T-helper 2 cell (primary cell): ENCODE measurements at regions not wholly inside any gene's neighbourhood (a gene's known extent, or its start where the extent isn't known, plus 50 kb on each side); places are given as distances from the start of the nearest gene placed in this dataset.
A peak's percentile ranks its signal among the peaks of the same experiment; 100 is the strongest.
"Not testable (repeated sequence)": the region's sequence is repeated elsewhere in the genome, so short reads cannot be mapped to it uniquely, and the experiment has no call there.

ENCODE experiments used
- DNase-seq, 5 experiments: peaks; one replicate each; pipeline versions ENCODE4 v3.0.0 to v3.0.0-alpha.2; 2012 to 2022

GRCh38 chr15:101876031-101876430, 64.0 kb downstream of the OR4F15 start:
- DNase-seq = not testable (repeated sequence)

GRCh38 chr15:101877649-101878048, 65.6 kb downstream of the OR4F15 start:
- not testable (repeated sequence) for DNase-seq

- not testable (repeated sequence) for DNase-seq
Measured at GRCh38 chr15:101912349-101913287, 100.6 kb downstream of the OR4F15 start.

GRCh38 chr15:101924554-101924953, 112.6 kb downstream of the OR4F15 start:
- DNase-seq = not testable (repeated sequence)

- DNase-seq = not testable (repeated sequence)
Measured at GRCh38 chr15:101934506-101934905, 122.5 kb downstream of the OR4F15 start.

GRCh38 chr15:101937362-101937761, 125.4 kb downstream of the OR4F15 start:
- not testable (repeated sequence) for DNase-seq

- not testable (repeated sequence) for DNase-seq
Measured at GRCh38 chr15:101938555-101938954, 126.6 kb downstream of the OR4F15 start.

GRCh38 chr15:101945896-101946295, 133.9 kb downstream of the OR4F15 start:
- not testable (repeated sequence) for DNase-seq

GRCh38 chr15:101948491-101949010, 136.5 kb downstream of the OR4F15 start:
- not testable (repeated sequence) for DNase-seq

GRCh38 chr15:101949380-101950065, 137.5 kb downstream of the OR4F15 start:
- DNase-seq = not testable (repeated sequence)

- not testable (repeated sequence) for DNase-seq
Measured at GRCh38 chr15:101953993-101954392, 142.0 kb downstream of the OR4F15 start.

GRCh38 chr15:101955840-101956239, 143.8 kb downstream of the OR4F15 start:
- DNase-seq = not testable (repeated sequence)

GRCh38 chr15:101958656-101959055, 146.7 kb downstream of the OR4F15 start:
- not testable (repeated sequence) for DNase-seq

GRCh38 chr15:101961263-101961662, 149.3 kb downstream of the OR4F15 start:
- not testable (repeated sequence) for DNase-seq

- DNase-seq = not testable (repeated sequence)
Measured at GRCh38 chr15:101961765-101962164, 149.8 kb downstream of the OR4F15 start.

GRCh38 chr15:101963687-101964086, 151.7 kb downstream of the OR4F15 start:
- DNase-seq = not testable (repeated sequence)

- DNase-seq = not testable (repeated sequence)
Measured at GRCh38 chr15:101965353-101965752, 153.4 kb downstream of the OR4F15 start.

- peak in 1 of 5 experiments; percentile 5 for DNase-seq
Measured at GRCh38 chr15:101965860-101966259, 153.9 kb downstream of the OR4F15 start.

- not testable (repeated sequence) for DNase-seq
Measured at GRCh38 chr15:101967364-101967763, 155.4 kb downstream of the OR4F15 start.

- DNase-seq = not testable (repeated sequence)
Measured at GRCh38 chr15:101970605-101971004, 158.6 kb downstream of the OR4F15 start.

GRCh38 chr15:101977281-101977680, 165.3 kb downstream of the OR4F15 start:
- not testable (repeated sequence) for DNase-seq

- DNase-seq = peak in 2 of 5 experiments; percentile 4 to 19
Measured at GRCh38 chr15:101980206-101980910, 168.4 kb downstream of the OR4F15 start.
